CD14-positive monocyte (primary cell): ENCODE measurements at regions not wholly inside any gene's neighbourhood (a gene's known extent, or its start where the extent isn't known, plus 50 kb on each side); places are given as distances from the start of the nearest gene placed in this dataset.
"Not testable (repeated sequence)": the region's sequence is repeated elsewhere in the genome, so short reads cannot be mapped to it uniquely, and the experiment has no call there.

Source experiments
- DNase-seq, 3 donors: peaks; one replicate each; pipeline ENCODE4 v3.0.0-alpha.2; 2011 to 2022
- H2AFZ ChIP-seq: 2 replicates; pipeline ENCODE4 v1.6.0; 2012; ENCODE audit warnings: mild to moderate bottlenecking, low read depth, low read length, inconsistent platforms; ENCODE audit not compliant: insufficient read depth, poor library complexity, severe bottlenecking
- H3K27ac ChIP-seq, 2 donors: 1 replicate in 1 of 2; 2 replicates in 1 of 2; pipeline ENCODE4 v1.5.1; 2012 to 2013; ENCODE audit warnings: low read length in 2 of 2, control low read depth in 1 of 2, inconsistent platforms in 1 of 2, low read depth in 1 of 2, mild to moderate bottlenecking in 1 of 2
- H3K27me3 ChIP-seq, 2 donors: one replicate each; pipeline versions ENCODE4 v1.6.0 to v1.6.1; 2011 to 2013; ENCODE audit warnings: low read length in 2 of 2; ENCODE audit not compliant: control insufficient read depth in 2 of 2, insufficient read depth in 2 of 2
- H3K36me3 ChIP-seq, 2 donors: replicated peaks in 1 of 2; 1 replicate in 1 of 2; 2 replicates in 1 of 2; pipeline versions ENCODE4 v1.5.1 to v1.6.1; 2012 to 2013; ENCODE audit warnings: low read length in 2 of 2, control low read depth in 1 of 2, inconsistent platforms in 1 of 2, mild to moderate bottlenecking in 1 of 2; ENCODE audit not compliant: insufficient read depth in 2 of 2, control insufficient read depth in 1 of 2
- H3K4me1 ChIP-seq, 2 donors: 1 replicate in 1 of 2; 2 replicates in 1 of 2; pipeline versions ENCODE4 v1.5.1 to v1.6.1; 2012 to 2013; ENCODE audit warnings: low read length in 2 of 2, control low read depth in 1 of 2, inconsistent platforms in 1 of 2, mild to moderate bottlenecking in 1 of 2, moderate library complexity in 1 of 2; ENCODE audit not compliant: insufficient read depth in 2 of 2, control insufficient read depth in 1 of 2
- H3K4me2 ChIP-seq: replicated peaks from 2 replicates; pipeline ENCODE3; 2012; ENCODE audit warnings: low read length, moderate library complexity, mild to moderate bottlenecking; ENCODE audit not compliant: poor library complexity, severe bottlenecking; ENCODE audit errors: extremely low read depth
- H3K4me3 ChIP-seq, 3 experiments: fragments of 200-600 bp in 1 of 3; sonication (generic) in 1 of 3; replicated peaks in 1 of 3; 1 replicate in 2 of 3; 2 replicates in 1 of 3; pipeline ENCODE4 v1.5.1; 2011 to 2013; ENCODE audit warnings: low read length in 3 of 3, mild to moderate bottlenecking in 3 of 3, control low read depth in 2 of 3, low read depth in 2 of 3, inconsistent platforms in 1 of 3, moderate library complexity in 1 of 3
- H3K79me2 ChIP-seq: 2 replicates; pipeline ENCODE4 v1.6.0; 2012; ENCODE audit warnings: mild to moderate bottlenecking, control low read depth, inconsistent platforms, low read length, moderate library complexity; ENCODE audit not compliant: insufficient read depth
- H3K9ac ChIP-seq: 2 replicates; pipeline ENCODE4 v1.6.0; 2017; ENCODE audit warnings: low read length, mild to moderate bottlenecking; ENCODE audit not compliant: insufficient read depth, poor library complexity, severe bottlenecking
- H3K9me3 ChIP-seq, 2 donors: replicated peaks in 1 of 2; 1 replicate in 1 of 2; 2 replicates in 1 of 2; pipeline versions ENCODE4 v1.5.1 to v1.6.1; 2012 to 2013; ENCODE audit warnings: low read length in 2 of 2, control low read depth in 1 of 2; ENCODE audit not compliant: control insufficient read depth in 1 of 2, insufficient read depth in 1 of 2
- H4K20me1 ChIP-seq: 2 replicates; pipeline ENCODE4 v1.6.0; 2012; ENCODE audit warnings: mild to moderate bottlenecking, low read length, control low read depth, moderate library complexity; ENCODE audit not compliant: insufficient read depth
- H3K27ac Mint-ChIP-seq, 7 donors: one replicate each; pipeline ENCODE4 v1.8.0; 2020; ENCODE audit warnings: mild to moderate bottlenecking in 7 of 7, mixed read lengths in 7 of 7, moderate library complexity in 6 of 7, inconsistent platforms in 2 of 7
- H3K27me3 Mint-ChIP-seq, 3 donors: one replicate each; pipeline ENCODE4 v1.8.0; 2021 to 2022; ENCODE audit warnings: low read depth in 3 of 3, mild to moderate bottlenecking in 3 of 3, mixed read lengths in 3 of 3, moderate library complexity in 3 of 3, inconsistent platforms in 1 of 3
- H3K36me3 Mint-ChIP-seq, 2 donors: one replicate each; pipeline ENCODE4 v1.8.0; 2020; ENCODE audit warnings: mixed read lengths in 2 of 2, inconsistent platforms in 1 of 2, mild to moderate bottlenecking in 1 of 2
- H3K4me1 Mint-ChIP-seq: one replicate; pipeline ENCODE4 v1.8.0; 2020; ENCODE audit warnings: mild to moderate bottlenecking, mixed read lengths
- H3K4me3 Mint-ChIP-seq, 2 donors: one replicate each; pipeline ENCODE4 v1.8.0; 2020; ENCODE audit warnings: mild to moderate bottlenecking in 2 of 2, mixed read lengths in 2 of 2, moderate library complexity in 1 of 2
- H3K9me3 Mint-ChIP-seq, 7 donors: one replicate each; pipeline ENCODE4 v1.8.0; 2020 to 2022; ENCODE audit warnings: mixed read lengths in 7 of 7, mild to moderate bottlenecking in 6 of 7, moderate library complexity in 6 of 7, inconsistent platforms in 2 of 7
- CTCF ChIP-seq: fragments of 200-600 bp; IDR thresholded peaks from one replicate; pipeline ENCODE4 v1.8.0; 2022; ENCODE audit warnings: antibody characterized with exemption, mild to moderate bottlenecking
- whole genome bisulfite sequencing: methylation state at CpG from one replicate; pipeline ENCODE4 v1.1.5; 2013; ENCODE audit warnings: missing lambda C conversion rate; ENCODE audit not compliant: insufficient coverage; 5-methylcytosine and 5-hydroxymethylcytosine counted together
- intact Hi-C, 2 donors: fragments of 100-400 bp; cut with micrococcal nuclease; formaldehyde crosslinking; loops; one replicate each; pipeline versions ENCODE4 v1.15.0 to v1.15.1; 2023

GRCh38 chr12:89765959-89766824, 57.6 kb upstream of the ATP2B1 start:
- no peak overlapping the region for H3K4me3 ChIP-seq
- no peaks in the 10 kb centered on the region for H4K20me1 ChIP-seq
- H3K4me3 Mint-ChIP-seq = no peak overlapping the region
- no peak for TF ChIP-seq CTCF
- H3K4me1 Mint-ChIP-seq = peaks cover 25% of the 10 kb centered on the region
- no peaks in the 10 kb centered on the region for H3K36me3 ChIP-seq
- H3K9me3 Mint-ChIP-seq = peaks cover 0 to 3% (median 0%) of the 10 kb centered on the region in 7 donors
- no CpG with 5 or more reads among the region's 3 CpGs for WGBS
- no peaks in the 10 kb centered on the region for H3K9me3 ChIP-seq
- no peak overlapping the region for H3K4me2 ChIP-seq
- DNase-seq = no peak
- H3K36me3 Mint-ChIP-seq = peaks cover 6 to 14% of the 10 kb centered on the region in 2 donors
- no peaks in the 10 kb centered on the region for H3K27me3 ChIP-seq
- H3K27me3 Mint-ChIP-seq = no peaks in the 10 kb centered on the region
- no peak overlapping the region for H3K9ac ChIP-seq
- no peak overlapping the region for H3K27ac ChIP-seq
- intact Hi-C loops = no loop called here
- peaks cover 20 to 23% of the 10 kb centered on the region in 2 donors for H3K4me1 ChIP-seq
- H3K79me2 ChIP-seq = no peaks in the 10 kb centered on the region
- H3K27ac Mint-ChIP-seq = peak overlapping the region in 2 of 7 donors; percentile 12 to 63
- no peak overlapping the region for H2AFZ ChIP-seq

GRCh38 chr12:89764164-89764563, 55.5 kb upstream of the ATP2B1 start:
- Mint-ChIP-seq H3K4me1 (peaks cover 27% of the 10 kb centered on the region), H3K27ac (peak overlapping the region in 2 of 7 donors; percentile 75 to 82)
- H3K27me3 Mint-ChIP-seq, H3K27ac ChIP-seq, H3K27me3 ChIP-seq, H3K9ac ChIP-seq, H3K4me3 ChIP-seq, H3K79me2 ChIP-seq, H3K36me3 ChIP-seq, DNase-seq, H4K20me1 ChIP-seq, H3K36me3 Mint-ChIP-seq, H3K4me2 ChIP-seq, H3K9me3 ChIP-seq, intact Hi-C loops, H3K4me3 Mint-ChIP-seq, H2AFZ ChIP-seq, H3K9me3 Mint-ChIP-seq: not testable (repeated sequence)
- H3K4me1 ChIP-seq = peaks cover 18 to 26% of the 10 kb centered on the region in 2 donors
- no CpG with 5 or more reads among the region's 4 CpGs for WGBS
